ENCODE measurements at regions not wholly inside any gene's neighbourhood (a gene's known extent, or its start where the extent isn't known, plus 50 kb on each side); places are given as distances from the start of the nearest gene placed in this dataset.
A peak's percentile ranks its signal among the peaks of the same experiment; 100 is the strongest.

- Mint-ChIP-seq H3K27ac (no peak overlapping the region), H3K36me3 (peaks cover 10% of the 10 kb centered on the region), H3K27me3 (ENCODE audit: low read depth) (no peaks in the 10 kb centered on the region), H3K4me1 (no peaks in the 10 kb centered on the region), H3K9me3 (peaks cover 32% of the 10 kb centered on the region), H3K4me3 (no peak overlapping the region)
- ChIA-PET POLR2A (no interaction called here), CTCF (no interaction called here)
- no peak for ATAC-seq
- no peak for DNase-seq (ENCODE audit: low spot score)
- no peak for TF ChIP-seq IRF2 (CRISPR knock-in tag; IDR thresholded peaks at IDR 0.05; ENCODE audit: borderline replicate concordance, low read depth)
Measured at GRCh38 chr21:28704746-28705145, 287.9 kb downstream of the LTN1 start.

- H3K36me3 Mint-ChIP-seq, result peaks cover 10% of the 10 kb centered on the region
- no peak for TF ChIP-seq ZNF281 (CRISPR knock-in tag; IDR thresholded peaks at IDR 0.05)
- TF ChIP-seq MYBL2 (CRISPR knock-in tag; IDR thresholded peaks at IDR 0.05), result no peak
- TF ChIP-seq ZNF219 (CRISPR knock-in tag; IDR thresholded peaks at IDR 0.05; ENCODE audit: borderline replicate concordance), result no peak
- no peak for TF ChIP-seq ERG (CRISPR knock-in tag; IDR thresholded peaks at IDR 0.05)
- TF ChIP-seq ZNF671 (CRISPR knock-in tag; IDR thresholded peaks at IDR 0.05), result no peak
- H3K9me3 Mint-ChIP-seq, result peaks cover 29% of the 10 kb centered on the region
- ChIA-PET CTCF (no interaction called here), POLR2A (no interaction called here)
- H3K27ac Mint-ChIP-seq, result no peak overlapping the region
- no peak for ATAC-seq
- no peaks in the 10 kb centered on the region for H3K4me1 Mint-ChIP-seq
- H3K4me3 Mint-ChIP-seq, result no peak overlapping the region
- no peaks in the 10 kb centered on the region for H3K27me3 Mint-ChIP-seq (ENCODE audit: low read depth)
- DNase-seq (ENCODE audit: low spot score), result no peak
Measured at GRCh38 chr21:28703861-28704260, 288.8 kb downstream of the LTN1 start.

- DNase-seq (ENCODE audit: low spot score), result no peak
- H3K27ac Mint-ChIP-seq, result 0 out of 2 replicates have a peak overlapping the region, but pooled peaks have one; percentile 9
- CTCF ChIA-PET, result no interaction called here
- no peak for ATAC-seq
- peaks cover 13% of the 10 kb centered on the region for H3K36me3 Mint-ChIP-seq
- H3K4me3 Mint-ChIP-seq, result no peak overlapping the region
- 0 out of 2 replicates have a peak, but pooled peaks cover 2% of the 10 kb centered on the region for H3K4me1 Mint-ChIP-seq
- TF ChIP-seq MYBL2 (CRISPR knock-in tag; IDR thresholded peaks at IDR 0.05), result no peak
- TF ChIP-seq ZNF416 (CRISPR knock-in tag; IDR thresholded peaks at IDR 0.05), result no peak
- H3K27me3 Mint-ChIP-seq (ENCODE audit: low read depth), result no peaks in the 10 kb centered on the region
- H3K9me3 Mint-ChIP-seq, result peaks cover 41% of the 10 kb centered on the region
- POLR2A ChIA-PET, result no interaction called here
Measured at GRCh38 chr21:28699596-28700259, 292.9 kb downstream of the LTN1 start.

GRCh38 chr21:28699186-28699585, 293.5 kb downstream of the LTN1 start:
- no peaks in the 10 kb centered on the region for H3K27me3 Mint-ChIP-seq (ENCODE audit: low read depth)
- POLR2A ChIA-PET, result no interaction called here
- no peak overlapping the region for H3K4me3 Mint-ChIP-seq
- CTCF ChIA-PET, result no interaction called here
- H3K27ac Mint-ChIP-seq, result no peak overlapping the region
- peaks cover 41% of the 10 kb centered on the region for H3K9me3 Mint-ChIP-seq
- peaks cover 13% of the 10 kb centered on the region for H3K36me3 Mint-ChIP-seq
- H3K4me1 Mint-ChIP-seq, result 0 out of 2 replicates have a peak, but pooled peaks cover 2% of the 10 kb centered on the region
- ATAC-seq (no peak), DNase-seq (ENCODE audit: low spot score) (no peak)
- TF ChIP-seq CBFB (CRISPR knock-in tag; IDR thresholded peaks at IDR 0.05; ENCODE audit: low read depth) (no peak), ELF4 (CRISPR knock-in tag; IDR thresholded peaks at IDR 0.05; ENCODE audit: low read depth) (no peak), TCF7 (CRISPR knock-in tag; IDR thresholded peaks at IDR 0.05; ENCODE audit: low read depth) (no peak), E2F5 (CRISPR knock-in tag; IDR thresholded peaks at IDR 0.05) (no peak), CDX4 (CRISPR knock-in tag; IDR thresholded peaks at IDR 0.05; ENCODE audit: borderline replicate concordance) (no peak), NFE2L1 (CRISPR knock-in tag; IDR thresholded peaks at IDR 0.05) (no peak), MLX (CRISPR knock-in tag; IDR thresholded peaks at IDR 0.05) (no peak), OVOL2 (CRISPR knock-in tag; IDR thresholded peaks at IDR 0.05; ENCODE audit: borderline replicate concordance) (no peak), FOXP1 (CRISPR knock-in tag; IDR thresholded peaks at IDR 0.05; ENCODE audit: borderline replicate concordance) (no peak), ERG (CRISPR knock-in tag; IDR thresholded peaks at IDR 0.05) (no peak), NR2C2 (CRISPR knock-in tag; IDR thresholded peaks at IDR 0.05) (no peak), E2F1 (CRISPR knock-in tag; IDR thresholded peaks at IDR 0.05) (no peak), JUN (CRISPR knock-in tag; IDR thresholded peaks at IDR 0.05) (no peak)
